Renal cortical epithelial cell (primary cell): ENCODE measurements at regions not wholly inside any gene's neighbourhood (a gene's known extent, or its start where the extent isn't known, plus 50 kb on each side); places are given as distances from the start of the nearest gene placed in this dataset.
"Not testable (repeated sequence)": the region's sequence is repeated elsewhere in the genome, so short reads cannot be mapped to it uniquely, and the experiment has no call there.

Experiments
- DNase-seq: peaks from one replicate; pipeline ENCODE4 v3.0.0-alpha.2; 2011; ENCODE audit warnings: low read depth

GRCh38 chr5:75843319-75843718, 126.1 kb upstream of the POC5 start:
- DNase-seq = no peak

- DNase-seq = no peak
Measured at GRCh38 chr5:75839547-75839946, 122.3 kb upstream of the POC5 start.

- DNase-seq = no peak
Measured at GRCh38 chr5:75837258-75837841, 120.1 kb upstream of the POC5 start.

GRCh38 chr5:75831561-75831960, 114.3 kb upstream of the POC5 start:
- DNase-seq = no peak

GRCh38 chr5:75828029-75828428, 110.8 kb upstream of the POC5 start:
- DNase-seq = no peak

GRCh38 chr5:75824323-75824722, 107.1 kb upstream of the POC5 start:
- DNase-seq = no peak

- no peak for DNase-seq
Measured at GRCh38 chr5:75823811-75824210, 106.6 kb upstream of the POC5 start.

- no peak for DNase-seq
Measured at GRCh38 chr5:75818661-75819060, 101.4 kb upstream of the POC5 start.

- not testable (repeated sequence) for DNase-seq
Measured at GRCh38 chr5:75799695-75800094, 82.5 kb upstream of the POC5 start.

GRCh38 chr5:75769338-75769737, 52.1 kb upstream of the POC5 start:
- not testable (repeated sequence) for DNase-seq
